ENCODE measurements at regions not wholly inside any gene's neighbourhood (a gene's known extent, or its start where the extent isn't known, plus 50 kb on each side); places are given as distances from the start of the nearest gene placed in this dataset.

DNA sequence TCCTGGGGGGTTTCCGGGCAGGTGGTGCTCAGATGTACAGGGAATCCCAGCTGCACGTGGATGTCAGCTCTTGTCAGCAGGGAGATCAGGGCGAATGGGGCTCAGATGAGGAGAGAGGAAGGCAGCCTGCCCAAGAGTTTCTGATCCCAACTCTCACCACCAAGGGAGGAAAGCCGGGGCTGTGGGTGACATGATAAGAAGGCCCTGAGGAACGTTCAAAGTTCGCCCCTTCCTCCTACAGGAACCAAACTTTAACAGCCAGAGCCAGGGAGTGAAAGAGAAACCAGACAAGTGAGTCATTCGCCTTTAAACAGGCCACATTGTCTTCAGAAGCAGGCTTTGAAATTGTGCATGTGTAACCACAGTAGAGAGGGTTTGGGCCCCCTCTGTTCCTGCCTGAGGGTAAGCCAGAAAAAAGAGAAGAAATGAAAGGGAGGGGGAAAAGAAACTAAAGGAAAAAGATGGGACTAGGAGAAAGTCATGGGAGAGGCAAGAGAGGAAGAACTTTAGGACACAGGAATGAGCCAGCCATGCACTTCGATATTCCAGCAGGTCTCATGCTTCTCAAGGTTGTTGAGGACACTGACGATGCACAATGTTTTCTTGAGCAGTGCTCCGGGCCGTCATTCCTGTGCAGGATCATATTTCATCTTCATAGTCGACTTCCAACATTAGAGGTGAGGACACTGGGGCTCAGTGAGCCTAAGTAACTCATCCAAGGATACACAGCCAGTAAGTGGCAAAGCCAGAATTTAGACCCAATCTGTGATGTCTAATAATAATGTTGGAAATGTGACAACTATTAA lies 691.4 kb upstream of the TBX3 start:
- TF ChIP-seq, protein P1, sequence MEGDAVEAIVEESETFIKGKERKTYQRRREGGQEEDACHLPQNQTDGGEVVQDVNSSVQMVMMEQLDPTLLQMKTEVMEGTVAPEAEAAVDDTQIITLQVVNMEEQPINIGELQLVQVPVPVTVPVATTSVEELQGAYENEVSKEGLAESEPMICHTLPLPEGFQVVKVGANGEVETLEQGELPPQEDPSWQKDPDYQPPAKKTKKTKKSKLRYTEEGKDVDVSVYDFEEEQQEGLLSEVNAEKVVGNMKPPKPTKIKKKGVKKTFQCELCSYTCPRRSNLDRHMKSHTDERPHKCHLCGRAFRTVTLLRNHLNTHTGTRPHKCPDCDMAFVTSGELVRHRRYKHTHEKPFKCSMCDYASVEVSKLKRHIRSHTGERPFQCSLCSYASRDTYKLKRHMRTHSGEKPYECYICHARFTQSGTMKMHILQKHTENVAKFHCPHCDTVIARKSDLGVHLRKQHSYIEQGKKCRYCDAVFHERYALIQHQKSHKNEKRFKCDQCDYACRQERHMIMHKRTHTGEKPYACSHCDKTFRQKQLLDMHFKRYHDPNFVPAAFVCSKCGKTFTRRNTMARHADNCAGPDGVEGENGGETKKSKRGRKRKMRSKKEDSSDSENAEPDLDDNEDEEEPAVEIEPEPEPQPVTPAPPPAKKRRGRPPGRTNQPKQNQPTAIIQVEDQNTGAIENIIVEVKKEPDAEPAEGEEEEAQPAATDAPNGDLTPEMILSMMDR (IDR thresholded peaks at IDR 0.05) = no peak
- TF ChIP-seq EZH2 (IDR thresholded peaks at IDR 0.05) = no peak
